HCT116 (cell line): ENCODE measurements at regions not wholly inside any gene's neighbourhood (a gene's known extent, or its start where the extent isn't known, plus 50 kb on each side); places are given as distances from the start of the nearest gene placed in this dataset.

ENCODE experiments used
- ATAC-seq: fragments of 200-7000 bp; cut with Tn5 transposase; 2 replicates; pipeline ENCODE4 v1.9.1; 2020; ENCODE audit warnings: mild to moderate bottlenecking, moderate library complexity
- BruUV-seq: library from RNA; stranded (reverse); fragments of 400-500 nt; replicated peaks from 2 replicates; lab custom pipeline; 2021; lab: Mats Ljungman, UMichigan
- CTCF ChIA-PET: fragments of 300-600 bp; sonication (Branson Sonifier 250); formaldehyde crosslinking; loops from one replicate; lab custom pipeline; 2021; ENCODE audit warnings: antibody characterized with exemption; lab: Charles Lee
- POLR2A ChIA-PET: fragments of 300-600, 350-600 bp; sonication (Branson Sonifier 250); formaldehyde crosslinking; loops from one replicate; lab custom pipeline; 2021; ENCODE audit warnings: antibody characterized with exemption; lab: Charles Lee
- RAD21 ChIA-PET, 2 experiments: fragments of 300-600 bp; sonication (Branson Sonifier 250); formaldehyde crosslinking; loops; one replicate each; lab custom pipeline; 2023; ENCODE audit warnings: low total read pairs in 2 of 2; ENCODE audit not compliant: uncharacterized antibody in 2 of 2, unreplicated experiment in 2 of 2, low non-redundant PET in 1 of 2; lab: Charles Lee
- DNase-seq: peaks from one replicate; pipeline ENCODE4 v3.0.0-alpha.2; 2010; ENCODE audit warnings: low read depth, low spot score
- H2AFZ ChIP-seq: fragments of 200-600 bp; shearing (Covaris generic), sonication (generic); 2 replicates; pipeline ENCODE4 v1.6.1; 2017; ENCODE audit warnings: low read depth, mixed run types, mixed read lengths, antibody characterized with exemption, low read length; ENCODE audit not compliant: poor library complexity, severe bottlenecking
- H3K27ac ChIP-seq: 2 replicates; pipeline ENCODE4 v1.5.1; 2012; ENCODE audit warnings: low read depth, low read length
- H3K27me3 ChIP-seq: fragments of 200-600 bp; sonication (generic); 2 replicates; pipeline ENCODE4 v1.6.1; 2016; ENCODE audit warnings: mixed run types, low read length, mixed read lengths; ENCODE audit not compliant: insufficient read depth
- H3K36me3 ChIP-seq, 2 experiments: fragments of 200-500 bp in 1 of 2; fragments of 200-600 bp in 1 of 2; sonication (Bioruptor generic) in 1 of 2; sonication (generic) in 1 of 2; 2 replicates each; pipeline versions ENCODE4 v1.5.1 to v1.6.1; 2014 to 2016; ENCODE audit warnings: low read length in 2 of 2, inconsistent platforms in 1 of 2, mixed read lengths in 1 of 2, mixed run types in 1 of 2; ENCODE audit not compliant: insufficient read depth in 2 of 2, control insufficient read depth in 1 of 2
- H3K4me1 ChIP-seq, 2 experiments: fragments of 200-600 bp in 1 of 2; sonication (generic) in 1 of 2; 2 replicates each; pipeline versions ENCODE4 v1.5.1 to v1.6.1; 2012 to 2017; ENCODE audit warnings: low read length in 2 of 2, inconsistent platforms in 1 of 2, mild to moderate bottlenecking in 1 of 2, mixed read lengths in 1 of 2, mixed run types in 1 of 2, moderate library complexity in 1 of 2; ENCODE audit not compliant: insufficient read depth in 2 of 2, control insufficient read depth in 1 of 2
- H3K4me2 ChIP-seq: fragments of 200-600 bp; sonication (generic); 2 replicates; pipeline ENCODE4 v1.6.1; 2017; ENCODE audit warnings: mixed run types, low read length, mixed read lengths
- H3K4me3 ChIP-seq, 2 experiments: fragments of 200-600 bp in 1 of 2; sonication (generic) in 1 of 2; replicated peaks in 1 of 2; 2 replicates each; pipeline ENCODE4 v1.5.1; 2011 to 2016; ENCODE audit warnings: low read length in 2 of 2, control low read depth in 1 of 2, low read depth in 1 of 2, mild to moderate bottlenecking in 1 of 2, mixed read lengths in 1 of 2, mixed run types in 1 of 2
- H3K79me2 ChIP-seq: fragments of 200-600 bp; sonication (generic); 2 replicates; pipeline ENCODE4 v1.6.1; 2017; ENCODE audit warnings: mild to moderate bottlenecking, mixed run types, low read length, moderate library complexity, mixed read lengths; ENCODE audit not compliant: insufficient read depth
- H3K9ac ChIP-seq: fragments of 200-600 bp; sonication (generic); 2 replicates; pipeline ENCODE4 v1.6.1; 2016; ENCODE audit warnings: low read length, mixed read lengths
- H3K9me2 ChIP-seq: fragments of 200-600 bp; sonication (generic), shearing (Covaris generic); 2 replicates; pipeline ENCODE4 v1.6.1; 2017; ENCODE audit warnings: mixed run types, mild to moderate bottlenecking, moderate library complexity; ENCODE audit not compliant: insufficient read depth
- H3K9me3 ChIP-seq, 2 experiments: fragments of 200-500 bp in 1 of 2; fragments of 200-600 bp in 1 of 2; sonication (Bioruptor generic) in 1 of 2; sonication (generic) in 1 of 2; 2 replicates each; pipeline ENCODE4 v1.6.1; 2014 to 2017; ENCODE audit warnings: low read length in 2 of 2, mixed read lengths in 2 of 2, inconsistent platforms in 1 of 2, low read depth in 1 of 2, mild to moderate bottlenecking in 1 of 2, mixed run types in 1 of 2, moderate library complexity in 1 of 2; ENCODE audit not compliant: control insufficient read depth in 1 of 2, insufficient read depth in 1 of 2
- H4K20me1 ChIP-seq: fragments of 200-600 bp; sonication (generic), shearing (Covaris generic); 2 replicates; pipeline ENCODE4 v1.6.1; 2017; ENCODE audit warnings: mixed run types, mild to moderate bottlenecking, moderate library complexity; ENCODE audit not compliant: insufficient read depth
- POLR2A ChIP-seq: IDR thresholded peaks from 2 replicates; pipeline ENCODE4 v1.7.0; 2011; ENCODE audit warnings: borderline replicate concordance; ENCODE audit not compliant: insufficient read depth, insufficient read length; ENCODE audit errors: extremely low read depth
- RAD21 ChIP-seq: IDR thresholded peaks from 2 replicates; pipeline ENCODE4 v1.6.1; 2012; ENCODE audit warnings: low read depth, mild to moderate bottlenecking
- REST ChIP-seq: IDR thresholded peaks from 2 replicates; pipeline ENCODE4 v1.6.1; 2012; ENCODE audit warnings: low read depth
- SIN3A ChIP-seq: IDR thresholded peaks from 2 replicates; pipeline ENCODE4 v1.6.1; 2012; ENCODE audit warnings: low read depth
- SP1 ChIP-seq: IDR thresholded peaks from 2 replicates; pipeline ENCODE4 v1.6.1; 2012; ENCODE audit warnings: low read depth
- SRF ChIP-seq: IDR thresholded peaks from 2 replicates; pipeline ENCODE4 v1.6.1; 2012; ENCODE audit warnings: low read depth
- TCF7L2 ChIP-seq: IDR thresholded peaks from 2 replicates; pipeline ENCODE4 v1.7.0; 2011; ENCODE audit warnings: borderline replicate concordance, inconsistent platforms; ENCODE audit not compliant: insufficient read depth, insufficient read length; ENCODE audit errors: extremely low read depth
- YY1 ChIP-seq: IDR thresholded peaks from 2 replicates; pipeline ENCODE4 v1.6.1; 2011; ENCODE audit warnings: low read length, low read depth, moderate library complexity, mild to moderate bottlenecking; ENCODE audit not compliant: insufficient replicate concordance; ENCODE audit errors: extremely low read depth
- ZFX ChIP-seq: fragments of 450-650 bp; IDR thresholded peaks from 2 replicates; pipeline ENCODE4 v1.6.1; 2017
- ZNF274 ChIP-seq: fragments of 200-500 bp; sonication (Bioruptor generic); IDR thresholded peaks from 2 replicates; pipeline ENCODE4 v1.6.1; 2014; ENCODE audit warnings: mild to moderate bottlenecking, low read depth, low read length, inconsistent platforms
- intact Hi-C: fragments of 100-400 bp; cut with micrococcal nuclease; formaldehyde crosslinking; loops from 2 replicates; pipeline ENCODE4 v1.10.0; 2022
- TF ChIP-seq, protein P1 (sequence below): IDR thresholded peaks from 2 replicates; pipeline ENCODE4 v1.6.1; 2012
- TF ChIP-seq, protein P2 (sequence below), 3 experiments: fragments of 200-600 bp in 1 of 3; sonication (generic) in 1 of 3; IDR thresholded peaks in 2 of 3; conservative IDR thresholded peaks in 1 of 3; 2 replicates each; pipeline ENCODE4 v1.5.1; 2012 to 2017; ENCODE audit warnings: low read depth in 2 of 3, low read length in 2 of 3, antibody characterized with exemption in 1 of 3, borderline replicate concordance in 1 of 3, control low read depth in 1 of 3, mild to moderate bottlenecking in 1 of 3, mixed read lengths in 1 of 3, mixed run types in 1 of 3, moderate library complexity in 1 of 3; ENCODE audit not compliant: insufficient read depth in 1 of 3

GRCh38 chr4:164358400-164358799, 395.5 kb upstream of the SMIM31 start:
- no TSS peak for BruUV-seq
- Histone ChIP-seq H2AFZ (no peak overlapping the region), H3K4me3 (no peak overlapping the region), H3K79me2 (no peaks in the 10 kb centered on the region), H3K9me3 (no peaks in the 10 kb centered on the region), H3K36me3 (no peaks in the 10 kb centered on the region), H3K9ac (no peak overlapping the region), H3K27me3 (no peaks in the 10 kb centered on the region)
- DNase-seq = no peak
- POLR2A ChIA-PET = no interaction called here
- ATAC-seq = no peak
- intact Hi-C loops = no loop called here
- no peak for TF ChIP-seq SP1
- no peak for TF ChIP-seq TCF7L2
- TF ChIP-seq ZNF274 = no peak
- TF ChIP-seq ZFX = no peak
- TF ChIP-seq, protein P1, sequence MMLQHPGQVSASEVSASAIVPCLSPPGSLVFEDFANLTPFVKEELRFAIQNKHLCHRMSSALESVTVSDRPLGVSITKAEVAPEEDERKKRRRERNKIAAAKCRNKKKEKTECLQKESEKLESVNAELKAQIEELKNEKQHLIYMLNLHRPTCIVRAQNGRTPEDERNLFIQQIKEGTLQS = no peak
- TF ChIP-seq POLR2A = no peak
- TF ChIP-seq, protein P2, sequence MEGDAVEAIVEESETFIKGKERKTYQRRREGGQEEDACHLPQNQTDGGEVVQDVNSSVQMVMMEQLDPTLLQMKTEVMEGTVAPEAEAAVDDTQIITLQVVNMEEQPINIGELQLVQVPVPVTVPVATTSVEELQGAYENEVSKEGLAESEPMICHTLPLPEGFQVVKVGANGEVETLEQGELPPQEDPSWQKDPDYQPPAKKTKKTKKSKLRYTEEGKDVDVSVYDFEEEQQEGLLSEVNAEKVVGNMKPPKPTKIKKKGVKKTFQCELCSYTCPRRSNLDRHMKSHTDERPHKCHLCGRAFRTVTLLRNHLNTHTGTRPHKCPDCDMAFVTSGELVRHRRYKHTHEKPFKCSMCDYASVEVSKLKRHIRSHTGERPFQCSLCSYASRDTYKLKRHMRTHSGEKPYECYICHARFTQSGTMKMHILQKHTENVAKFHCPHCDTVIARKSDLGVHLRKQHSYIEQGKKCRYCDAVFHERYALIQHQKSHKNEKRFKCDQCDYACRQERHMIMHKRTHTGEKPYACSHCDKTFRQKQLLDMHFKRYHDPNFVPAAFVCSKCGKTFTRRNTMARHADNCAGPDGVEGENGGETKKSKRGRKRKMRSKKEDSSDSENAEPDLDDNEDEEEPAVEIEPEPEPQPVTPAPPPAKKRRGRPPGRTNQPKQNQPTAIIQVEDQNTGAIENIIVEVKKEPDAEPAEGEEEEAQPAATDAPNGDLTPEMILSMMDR (IDR thresholded peaks at IDR 0.05 in 2 of 3, conservative IDR thresholded peaks at IDR 0.05 in 1 of 3; ENCODE audit: borderline replicate concordance in 1 of 3, insufficient read depth in 1 of 3, low read depth in 2 of 3, low read length in 2 of 3) = no peak
- TF ChIP-seq YY1 = no peak
- no peak for TF ChIP-seq REST
- no peak for TF ChIP-seq SRF
- TF ChIP-seq SIN3A = no peak
- no peak for TF ChIP-seq RAD21
- TF ChIP-seq, all 23 proteins: peak for 0
- Histone ChIP-seq H4K20me1 (no peaks in the 10 kb centered on the region), H3K9me2 (no peaks in the 10 kb centered on the region), H3K4me2 (no peak overlapping the region), H3K4me1 (no peaks in the 10 kb centered on the region), H3K27ac (no peak overlapping the region)
- ChIA-PET CTCF (no interaction called here), RAD21 (no interaction called here)
